GM19395 (cell line): ENCODE measurements at regions not wholly inside any gene's neighbourhood (a gene's known extent, or its start where the extent isn't known, plus 50 kb on each side); places are given as distances from the start of the nearest gene placed in this dataset.

Experiments used
- ATAC-seq: cut with Tn5 transposase; IDR thresholded peaks from one replicate; pipeline ENCODE4 v1.9.1; 2021; ENCODE audit warnings: mild to moderate bottlenecking, moderate library complexity; ENCODE audit not compliant: unreplicated experiment

DNA sequence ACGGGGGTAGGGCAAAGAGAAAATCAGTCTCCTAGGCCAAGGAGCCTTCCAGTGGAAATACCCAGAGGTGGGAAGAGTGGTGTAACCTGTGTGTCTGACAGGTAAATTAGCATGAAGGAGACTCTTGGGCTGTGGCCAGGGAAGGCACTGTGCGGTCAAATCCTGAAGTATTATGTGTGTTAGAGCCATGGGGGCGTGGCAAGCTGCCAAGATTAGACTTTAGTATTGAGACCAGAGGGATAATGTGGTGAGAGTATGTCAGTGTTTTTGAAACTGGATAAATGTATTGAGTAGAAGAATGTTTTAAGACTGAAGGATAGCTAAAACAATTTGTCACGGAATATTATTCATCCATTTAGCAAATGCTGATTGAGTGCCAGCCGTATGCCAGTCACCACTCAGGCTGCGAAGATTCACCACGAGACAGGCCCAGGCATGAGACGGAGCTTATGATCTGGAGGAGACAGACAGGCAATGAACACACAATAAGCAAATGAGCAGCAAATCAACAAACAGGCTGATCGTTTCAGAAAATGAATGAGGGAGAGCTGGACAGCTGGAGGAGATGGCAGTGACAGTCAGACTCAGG lies 445.9 kb downstream of the MCTP2 start:
- no peak for ATAC-seq

DNA sequence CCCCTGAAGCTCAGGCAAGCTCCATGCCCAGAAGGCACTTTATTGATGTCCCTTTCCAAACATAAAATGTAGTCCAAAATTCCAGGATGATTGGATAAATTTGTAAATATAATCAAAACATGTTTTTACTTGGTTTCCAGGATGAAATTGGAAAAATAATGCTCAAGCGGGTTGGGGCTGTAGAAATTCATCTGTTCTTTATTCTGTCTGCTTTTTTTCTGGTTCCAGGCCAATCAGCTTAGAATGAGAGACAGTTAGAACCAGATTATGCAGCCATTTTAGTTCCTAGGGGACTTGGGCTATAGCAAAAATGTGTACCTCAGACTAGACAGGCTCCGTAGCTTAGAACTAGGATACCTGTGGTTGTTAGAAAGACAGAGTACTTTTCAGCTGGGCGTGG lies 450.8 kb downstream of the MCTP2 start:
- no peak for ATAC-seq

DNA sequence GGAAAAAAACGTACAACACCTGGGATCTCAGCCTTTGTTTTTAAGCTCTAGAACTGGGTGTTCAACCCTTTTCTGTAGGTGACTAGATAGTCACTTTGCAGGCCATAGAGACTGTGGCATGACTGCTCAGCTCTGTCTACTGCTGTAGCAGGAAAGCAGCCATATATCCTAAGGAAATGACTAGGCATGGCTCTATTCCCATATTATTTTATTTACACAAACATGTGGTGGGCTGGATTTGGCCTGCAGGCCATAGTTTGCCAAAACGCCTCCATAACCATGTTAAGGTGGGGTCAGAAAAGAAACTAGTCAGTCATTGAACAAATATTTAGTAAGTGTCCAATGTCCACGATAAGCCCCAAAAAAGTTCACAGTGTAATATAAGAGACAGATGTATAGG lies 452.5 kb downstream of the MCTP2 start:
- ATAC-seq = no peak

DNA sequence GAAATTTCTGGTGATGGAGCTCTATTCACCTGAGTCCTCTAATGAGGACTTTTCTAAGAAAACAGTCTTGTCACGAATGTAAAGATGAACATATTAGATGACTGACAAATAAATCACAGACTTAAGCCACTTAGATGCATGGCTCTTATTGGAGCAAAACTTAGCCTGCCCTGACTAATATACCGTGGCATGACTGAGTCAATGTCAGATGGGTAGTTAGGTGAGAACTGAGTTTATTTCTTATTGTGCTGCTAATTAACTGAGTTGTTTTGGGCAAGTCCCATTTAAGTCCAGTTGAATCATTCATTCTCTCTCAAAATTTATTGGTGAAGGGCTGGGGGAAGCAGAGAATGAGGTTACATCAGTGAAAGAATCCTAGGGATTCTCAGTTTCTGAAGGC lies 459.8 kb downstream of the MCTP2 start:
- no peak for ATAC-seq

DNA sequence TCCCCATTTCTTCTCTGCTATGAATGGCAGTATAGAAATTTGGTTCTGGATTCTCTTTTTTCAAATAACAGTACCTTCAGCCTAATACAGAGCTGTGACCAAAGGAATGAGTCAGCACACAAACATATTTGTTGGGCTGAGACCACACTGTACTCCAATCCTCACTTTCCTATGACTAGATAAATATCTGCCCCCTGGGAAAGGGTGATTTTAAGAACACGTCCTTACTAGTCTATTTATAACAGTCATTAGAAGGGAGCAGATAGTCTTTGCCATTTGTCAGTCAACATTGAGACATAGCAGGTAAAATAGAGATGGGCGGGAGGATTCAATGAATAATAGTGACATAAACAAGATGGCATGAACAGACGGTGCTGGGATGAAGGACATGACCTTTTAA lies 461.3 kb downstream of the MCTP2 start:
- ATAC-seq = no peak

DNA sequence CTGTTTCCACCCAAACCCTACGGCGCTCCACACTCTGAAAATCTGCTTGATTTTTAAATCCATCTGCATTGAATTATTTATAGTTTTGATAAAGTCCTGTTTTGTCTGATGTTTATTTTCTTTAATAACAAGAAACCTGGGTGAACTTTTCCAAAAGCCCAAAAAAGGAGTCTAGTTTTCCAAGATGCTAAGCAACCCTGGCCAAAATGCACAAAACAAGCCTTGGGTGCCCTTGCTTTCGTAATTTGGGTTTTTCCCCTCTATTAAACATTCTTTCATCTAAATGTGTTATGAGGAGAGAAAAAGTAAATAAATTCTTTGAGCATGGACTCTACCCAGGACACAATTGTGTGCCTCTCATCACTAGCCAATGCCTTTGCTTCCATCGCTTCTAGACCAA lies 468.9 kb downstream of the MCTP2 start:
- no peak for ATAC-seq

DNA sequence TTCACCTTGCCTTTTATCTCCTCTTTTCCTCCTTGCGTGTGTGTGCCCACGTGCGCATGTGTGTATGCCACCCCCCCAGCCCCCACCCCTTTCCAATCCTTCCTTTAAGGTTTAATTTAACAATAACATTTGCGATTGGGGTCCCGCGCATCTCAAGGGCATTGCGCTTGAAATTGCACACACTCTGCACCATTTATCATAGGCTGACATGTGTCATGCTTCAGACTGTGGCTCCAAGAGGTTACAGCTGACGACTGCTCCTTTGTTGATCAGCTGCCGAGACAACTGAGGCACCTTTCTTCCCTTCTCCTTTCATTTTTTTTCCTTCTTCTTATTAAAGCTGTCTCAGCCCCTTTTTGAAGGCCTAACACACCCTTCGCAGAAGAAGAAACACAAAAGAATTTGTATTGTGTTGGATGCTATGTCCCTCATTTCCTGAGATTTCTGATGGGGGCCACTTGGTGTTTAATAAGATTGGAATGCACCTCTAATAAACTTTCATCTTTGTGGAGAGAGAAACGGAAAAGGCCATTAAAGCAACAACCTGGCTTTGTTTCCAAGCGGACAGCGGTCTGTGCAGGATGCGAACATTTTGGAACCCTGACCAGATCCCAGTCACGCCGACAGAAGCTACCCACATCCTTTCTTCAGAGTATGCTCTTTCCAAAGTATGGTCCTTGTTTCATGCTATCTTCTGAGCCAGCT lies 470.1 kb downstream of the MCTP2 start:
- no peak for ATAC-seq

DNA sequence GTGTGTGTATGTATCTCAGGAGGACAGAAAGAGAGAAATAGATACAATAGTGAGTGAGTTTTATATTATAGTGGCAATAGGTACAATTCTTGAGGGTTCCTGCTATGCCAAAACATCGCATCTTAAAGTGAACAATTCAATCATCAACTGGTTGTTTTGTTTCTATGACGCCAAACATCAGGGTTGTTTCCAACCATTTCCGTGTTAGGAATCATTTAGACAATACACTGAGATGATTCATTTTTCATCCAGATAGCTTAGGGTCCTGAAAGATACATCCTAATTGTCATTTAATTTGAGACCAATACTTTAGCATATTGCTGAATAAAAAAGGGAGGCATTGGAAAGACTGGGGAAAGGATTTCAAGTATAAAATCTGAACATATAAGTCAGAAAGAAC lies 472.2 kb downstream of the MCTP2 start:
- no peak for ATAC-seq

DNA sequence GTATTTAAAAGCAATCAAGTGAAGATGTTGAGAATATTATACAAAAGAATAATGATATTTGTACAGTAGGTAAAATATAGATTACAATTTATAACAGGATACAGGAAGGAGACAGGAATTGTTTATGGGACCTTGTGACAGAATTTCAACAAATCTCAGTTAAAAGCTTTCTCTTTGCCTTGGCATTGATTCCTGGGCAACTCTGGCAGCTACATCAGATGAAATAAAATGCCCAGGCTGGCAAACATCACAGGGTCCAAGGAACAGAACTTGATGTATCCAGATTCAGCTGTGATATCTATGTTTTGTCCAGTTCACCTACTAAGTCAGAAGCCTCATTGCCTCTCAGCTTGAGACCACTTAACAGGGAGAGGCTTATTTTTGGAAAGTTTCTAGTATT lies 473.1 kb downstream of the MCTP2 start:
- no peak for ATAC-seq

DNA sequence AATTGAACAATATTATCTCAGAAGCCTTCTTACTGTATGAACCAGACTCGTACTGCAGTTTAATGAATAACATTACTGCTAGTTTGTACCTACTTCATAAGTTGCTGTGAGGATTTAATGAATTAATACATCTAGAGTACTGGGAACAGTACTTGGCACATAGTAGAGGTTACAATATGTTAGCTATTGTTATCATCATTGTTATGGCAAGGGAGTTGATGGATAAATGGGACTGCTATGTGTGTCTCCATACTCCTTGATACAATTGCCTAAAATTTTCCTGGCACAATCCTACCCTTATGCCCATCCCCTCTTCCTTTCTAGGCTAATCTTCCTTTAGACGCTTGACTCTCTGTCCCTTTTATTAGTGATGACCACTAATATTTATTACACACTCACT lies 473.6 kb downstream of the MCTP2 start:
- no peak for ATAC-seq

DNA sequence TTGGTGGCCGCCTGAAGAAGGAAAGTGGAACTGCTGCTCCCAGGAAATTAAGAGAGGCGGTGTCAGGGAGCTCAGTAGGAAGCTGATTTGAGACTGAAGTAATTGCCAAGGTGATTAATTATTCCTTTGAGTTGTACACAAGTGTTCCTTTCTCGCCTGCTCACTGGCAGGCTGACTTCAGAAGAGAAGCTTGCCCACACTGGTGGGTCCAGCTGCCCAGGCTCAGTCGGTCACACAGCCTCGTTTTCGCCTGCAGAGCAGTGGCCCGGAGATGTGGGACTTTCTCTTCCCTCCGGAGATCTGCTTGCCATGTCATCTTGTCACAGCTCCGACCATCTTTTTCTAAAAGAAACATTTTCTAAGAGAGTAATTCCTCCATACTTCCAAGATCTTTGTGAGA lies 478.0 kb downstream of the MCTP2 start:
- no peak for ATAC-seq

DNA sequence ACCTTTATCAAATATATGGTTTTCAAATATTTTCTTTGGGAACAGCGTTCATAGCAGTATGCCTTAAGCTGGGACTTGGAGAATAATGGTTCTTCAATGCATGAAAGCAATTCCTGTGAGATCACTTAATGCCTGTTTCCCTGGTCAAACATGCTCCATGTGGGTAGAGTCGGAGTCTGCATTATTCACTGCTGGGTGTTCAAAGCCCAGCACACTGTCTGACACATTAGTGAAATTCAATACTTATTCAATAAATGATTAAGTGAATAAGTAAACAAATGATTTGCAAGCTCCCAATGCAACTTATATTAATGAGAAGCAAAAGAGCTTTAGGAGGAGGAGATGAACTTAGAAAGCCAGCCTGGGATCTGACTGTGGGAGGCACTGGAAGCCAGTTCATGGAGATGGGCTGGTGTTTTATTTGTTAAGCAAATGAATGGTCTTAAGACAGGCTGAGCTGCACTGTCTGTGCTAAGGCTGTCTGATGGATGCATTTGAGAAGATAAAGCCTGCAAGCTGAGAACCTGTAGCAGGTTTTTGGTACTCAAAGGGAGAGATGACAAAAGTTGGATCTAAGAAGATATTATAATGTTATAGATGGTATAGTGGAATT lies 490.8 kb downstream of the MCTP2 start:
- ATAC-seq = no peak

DNA sequence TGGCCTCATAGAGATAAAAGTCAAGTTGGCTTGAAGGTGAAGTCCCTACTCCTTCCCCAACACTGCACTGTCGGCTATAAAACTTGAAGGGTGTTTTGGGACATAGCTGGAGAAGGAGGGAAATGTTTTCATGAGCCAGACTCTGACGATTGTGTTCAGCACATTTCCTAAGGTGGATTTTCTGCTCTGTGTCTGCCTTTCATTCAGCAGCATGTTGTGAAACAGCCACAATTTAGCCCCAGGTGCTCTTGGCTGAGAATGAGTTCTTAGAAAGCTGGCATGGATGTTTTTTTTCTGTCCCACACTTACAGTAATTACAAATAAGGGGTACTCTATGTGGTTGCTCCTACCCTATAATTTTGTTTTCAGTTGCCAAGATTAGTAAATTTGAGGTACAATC lies 492.4 kb downstream of the MCTP2 start:
- ATAC-seq = no peak

DNA sequence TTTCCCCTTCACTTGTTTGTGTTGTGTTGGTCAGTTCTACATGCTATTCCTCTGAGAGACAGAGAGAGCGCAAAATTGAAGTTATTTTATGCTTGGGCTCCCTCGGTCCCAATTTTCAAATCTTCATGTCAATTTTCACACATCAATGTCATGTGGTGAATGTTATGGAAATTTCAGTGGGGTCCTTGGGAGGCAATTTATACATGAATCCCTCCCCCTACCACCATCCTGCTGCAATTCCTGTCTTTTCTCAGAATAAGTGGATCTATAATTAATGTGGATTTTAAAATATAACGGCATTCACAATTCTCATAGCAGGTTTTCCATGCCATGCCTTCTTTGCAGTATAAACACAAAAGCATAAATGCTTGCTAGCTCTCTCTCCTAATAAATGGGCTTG lies 499.9 kb downstream of the MCTP2 start:
- ATAC-seq = no peak

DNA sequence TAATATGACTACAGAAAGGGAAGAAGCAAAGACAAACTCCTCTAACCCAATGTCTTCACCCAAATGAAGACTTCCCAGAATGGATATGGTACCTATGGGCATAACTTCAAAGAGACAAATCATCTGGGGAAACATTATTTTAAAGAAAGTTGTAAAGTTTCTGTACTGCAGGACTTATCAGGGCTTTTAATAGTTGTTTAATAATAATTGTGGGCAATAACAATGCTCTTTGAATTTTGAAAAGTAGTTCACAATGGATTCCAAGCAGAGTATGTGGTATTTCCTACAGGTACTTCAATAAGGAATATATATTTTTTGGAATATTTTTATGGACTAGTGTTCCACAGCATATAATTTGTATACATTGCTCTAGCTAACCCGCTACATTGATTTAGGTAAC lies 503.1 kb downstream of the MCTP2 start:
- no peak for ATAC-seq

DNA sequence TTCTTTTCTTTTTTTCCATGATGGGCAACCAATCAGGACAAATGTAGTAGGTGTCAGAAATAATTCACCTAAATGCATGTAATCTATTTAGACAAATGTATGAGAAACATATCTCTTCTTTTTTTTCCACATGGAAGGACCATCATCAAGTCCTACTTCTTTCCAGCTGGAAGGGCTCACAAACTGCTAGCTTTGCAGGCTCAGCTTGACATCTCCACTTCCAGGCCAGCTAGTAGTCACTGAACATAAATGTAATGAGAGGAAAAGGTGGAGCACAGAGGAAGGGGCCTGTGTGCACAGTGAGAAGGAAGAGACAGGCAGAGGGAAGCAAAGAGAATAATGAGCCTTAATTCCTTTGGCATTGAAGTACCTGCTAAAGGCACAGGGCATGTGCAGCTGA lies 504.9 kb downstream of the MCTP2 start:
- no peak for ATAC-seq

DNA sequence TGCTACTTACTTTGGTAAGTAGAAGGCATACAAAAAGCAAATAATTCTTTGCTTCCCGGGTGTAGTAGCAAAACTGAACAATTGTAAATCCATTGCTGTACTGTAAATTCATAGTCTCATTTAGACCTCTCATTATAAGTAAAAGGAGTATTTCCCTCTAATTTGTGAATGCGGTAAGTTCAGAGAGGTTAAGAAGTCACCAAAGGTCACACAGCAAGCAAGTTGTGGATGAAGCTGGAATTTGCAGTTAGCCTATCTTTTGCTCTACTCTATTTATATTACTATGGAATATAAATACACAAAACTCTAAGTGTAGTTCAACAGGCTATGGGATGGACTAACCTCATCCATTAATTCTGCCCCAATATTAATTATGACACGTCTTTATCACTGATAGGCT lies 508.3 kb downstream of the MCTP2 start:
- ATAC-seq = no peak

DNA sequence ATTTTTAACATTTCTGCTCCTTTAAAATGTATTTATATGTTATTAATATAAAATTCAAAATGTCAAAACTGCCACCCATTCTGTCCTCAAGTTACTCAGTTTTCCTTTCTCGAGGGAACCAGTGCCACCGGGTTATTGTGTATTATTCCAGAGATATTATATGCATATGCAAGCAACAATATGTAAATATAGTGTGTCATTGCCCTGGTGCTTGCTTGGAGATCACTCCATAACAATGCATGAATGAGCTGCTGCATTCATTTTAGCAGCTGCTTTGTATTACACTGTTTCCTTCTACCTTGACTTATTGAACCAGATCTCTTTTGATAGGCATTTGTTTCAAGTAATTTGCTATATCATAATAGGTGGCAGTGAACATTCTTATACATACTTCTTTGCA lies 509.1 kb downstream of the MCTP2 start:
- ATAC-seq = no peak

DNA sequence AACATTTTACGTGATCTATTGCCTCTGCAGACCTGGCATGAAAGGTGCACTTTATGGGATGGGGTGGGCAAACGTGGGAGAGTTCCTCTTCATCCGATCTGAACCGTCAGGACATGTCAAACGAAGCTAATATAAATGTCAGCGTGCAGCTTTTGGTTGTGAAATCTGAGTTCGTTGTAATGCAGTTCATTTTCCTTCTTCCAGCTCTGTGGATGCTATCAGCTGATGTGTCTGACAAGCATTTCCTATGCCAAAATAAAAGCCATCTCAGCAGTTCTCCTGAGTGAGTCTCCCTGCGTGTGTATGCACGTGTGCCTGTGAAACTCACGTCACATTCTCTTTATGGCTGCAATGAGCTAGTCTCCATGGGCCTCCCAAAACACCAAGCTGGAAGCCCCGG lies 512.3 kb downstream of the MCTP2 start:
- ATAC-seq = no peak

DNA sequence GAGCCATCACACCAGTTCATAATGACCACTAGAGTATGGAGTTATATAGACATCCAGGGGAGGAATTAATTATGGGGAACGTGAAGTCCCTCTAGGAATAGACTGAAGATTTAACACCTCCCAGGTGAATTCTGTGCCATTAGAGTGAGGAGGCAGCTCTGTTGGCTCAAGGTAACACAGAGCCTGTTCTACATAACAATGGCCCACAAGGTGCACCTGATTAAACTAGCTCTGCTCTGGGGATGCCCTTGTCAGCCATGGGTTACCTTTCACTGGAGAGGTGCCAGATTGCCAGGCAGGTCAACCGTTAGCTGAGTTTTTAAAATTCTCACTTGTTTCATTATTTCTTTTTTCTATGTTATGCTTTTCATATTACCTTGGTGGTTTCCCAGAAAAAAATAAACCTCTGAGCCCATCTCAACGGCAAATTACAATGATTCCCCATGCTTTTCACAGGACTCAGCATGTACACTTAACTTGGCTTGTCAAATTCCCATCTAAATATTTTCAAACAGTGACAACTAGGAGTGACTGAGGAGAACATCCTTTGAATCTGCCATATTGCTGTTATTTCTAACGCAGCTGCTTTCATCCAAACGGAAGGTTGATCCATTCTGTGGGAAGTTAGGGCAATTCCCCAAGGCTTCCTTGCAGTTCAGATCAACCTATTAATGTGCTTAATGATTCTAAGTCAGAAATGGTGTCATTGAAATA lies 512.9 kb downstream of the MCTP2 start:
- no peak for ATAC-seq

DNA sequence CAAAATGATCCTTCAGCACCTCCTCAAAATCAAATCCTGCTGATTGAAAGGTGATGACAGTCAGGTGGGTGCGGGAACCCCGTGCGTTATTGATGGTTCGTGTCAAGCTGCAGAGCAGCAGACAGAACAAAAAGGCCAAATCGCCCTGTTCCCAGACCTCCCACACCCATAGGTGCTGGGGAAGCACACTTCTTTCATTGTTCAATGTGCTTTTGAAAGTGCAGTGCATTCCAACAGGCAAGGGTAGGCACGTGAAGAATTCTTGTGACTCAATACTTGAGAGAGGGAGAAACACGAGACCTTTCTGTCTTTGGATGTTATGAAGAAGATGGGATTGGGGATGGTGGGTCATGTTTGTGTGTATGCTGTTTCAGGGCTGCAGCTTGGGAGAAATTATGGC lies 514.0 kb downstream of the MCTP2 start:
- no peak for ATAC-seq

DNA sequence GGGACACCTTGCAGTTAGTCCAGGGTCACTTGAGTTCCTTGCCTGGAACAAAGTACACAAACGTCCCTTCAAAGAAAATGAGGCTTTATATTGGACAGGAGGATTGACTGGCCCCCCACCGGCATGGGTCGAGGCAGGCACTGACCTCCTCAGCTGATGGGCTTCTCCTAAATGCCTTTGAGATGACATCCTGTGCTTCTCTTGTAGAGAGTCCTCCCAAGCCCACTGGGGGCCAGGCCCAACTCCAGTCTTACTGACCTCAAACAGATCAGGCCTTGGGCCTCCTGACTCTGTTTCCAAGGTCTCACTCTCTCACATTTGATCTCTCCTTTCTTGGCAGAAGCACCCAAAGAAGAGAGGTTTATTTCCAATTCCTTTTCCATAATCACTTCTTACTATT lies 516.1 kb downstream of the MCTP2 start:
- no peak for ATAC-seq
